ENCODE measurements at regions not wholly inside any gene's neighbourhood (a gene's known extent, or its start where the extent isn't known, plus 50 kb on each side); places are given as distances from the start of the nearest gene placed in this dataset.

GRCh38 chr18:77455004-77455403 lies 205.4 kb downstream of the GALR1 start:
- dilution Hi-C loops (cut with MboI; ENCODE audit: extremely low pct_ligation_motif_present, low sequenced_read_pairs), result no loop called here
- no peak overlapping the region for H3K9ac ChIP-seq (ENCODE audit: control insufficient read depth, extremely low read depth, insufficient read depth, low read length)

DNA sequence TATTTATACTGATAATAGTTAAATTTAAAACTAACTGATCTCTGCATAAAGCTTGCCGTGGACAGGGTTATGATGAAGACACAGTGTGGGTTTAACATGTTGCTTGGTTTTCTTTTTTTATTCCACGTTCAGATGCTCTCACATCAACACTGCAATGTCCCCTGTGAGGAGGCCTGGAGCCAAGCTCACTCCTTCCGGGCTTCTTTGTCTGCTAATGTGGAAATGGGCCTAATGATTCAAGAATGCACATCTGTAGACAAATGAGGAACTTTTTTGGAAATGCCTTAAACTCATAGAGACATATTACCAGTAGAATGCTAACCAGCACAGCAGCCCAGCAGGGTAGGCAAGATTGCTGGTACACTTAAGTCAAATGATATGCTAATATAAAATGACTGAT lies 208.0 kb downstream of the GALR1 start:
- H2AFZ ChIP-seq (ENCODE audit: control insufficient read depth, low read length), result no peak overlapping the region
- no peaks in the 10 kb centered on the region for H3K4me1 ChIP-seq (ENCODE audit: control insufficient read depth, extremely low read depth, insufficient read depth, low read length)
- H3K9me3 ChIP-seq (ENCODE audit: control insufficient read depth, low read depth, low read length), result peaks cover 2% of the 10 kb centered on the region
- H3K36me3 ChIP-seq (ENCODE audit: control insufficient read depth in 2 of 2, extremely low read depth in 1 of 2, insufficient read depth in 2 of 2, low read length in 2 of 2), result no peaks in the 10 kb centered on the region
- H3K9ac ChIP-seq (ENCODE audit: control insufficient read depth, extremely low read depth, insufficient read depth, low read length), result no peak overlapping the region
- FAIRE-seq (no peak), DNase-seq (ENCODE audit: low read depth, low spot score) (no peak)
- no peak overlapping the region for H3K4me3 ChIP-seq (ENCODE audit: control insufficient read depth in 2 of 3, extremely low read depth in 1 of 3, insufficient read depth in 2 of 3, low read depth in 1 of 3, low read length in 3 of 3)
- H3K79me2 ChIP-seq (ENCODE audit: control insufficient read depth, insufficient read depth, low read length), result no peaks in the 10 kb centered on the region
- H3K4me2 ChIP-seq (ENCODE audit: control insufficient read depth, extremely low read depth, insufficient read depth, low read depth, low read length), result no peak overlapping the region
- H3K27ac ChIP-seq (ENCODE audit: control insufficient read depth, insufficient read depth, low read length), result no peak overlapping the region
- H3K9me1 ChIP-seq (ENCODE audit: control insufficient read depth, extremely low read depth, insufficient read depth, low read length), result no peaks in the 10 kb centered on the region
- no peak for TF ChIP-seq CTCF (optimal IDR thresholded peaks at IDR 0.05 in 1 of 3, IDR thresholded peaks at IDR 0.05 in 1 of 3, conservative IDR thresholded peaks at IDR 0.05 in 1 of 3; ENCODE audit: extremely low read depth in 1 of 3, insufficient read depth in 2 of 3, low read length in 3 of 3)
- TF ChIP-seq EZH2 (IDR thresholded peaks at IDR 0.05; ENCODE audit: low read length), result no peak
- H3K27me3 ChIP-seq (ENCODE audit: control insufficient read depth, extremely low read depth, insufficient read depth, low read length), result no peaks in the 10 kb centered on the region
- no peaks in the 10 kb centered on the region for H4K20me1 ChIP-seq (ENCODE audit: control insufficient read depth, extremely low read depth, insufficient read depth, low read length)
- dilution Hi-C loops (cut with MboI; ENCODE audit: extremely low pct_ligation_motif_present, low sequenced_read_pairs), result no loop called here

More at GRCh38 chr18:77455004-77455403, 205.4 kb downstream of the GALR1 start:
- no peak overlapping the region for H3K4me2 ChIP-seq (ENCODE audit: control insufficient read depth, extremely low read depth, insufficient read depth, low read depth, low read length)
- no peak overlapping the region for H3K4me3 ChIP-seq (ENCODE audit: control insufficient read depth in 2 of 3, extremely low read depth in 1 of 3, insufficient read depth in 2 of 3, low read depth in 1 of 3, low read length in 3 of 3)
- no peak overlapping the region for H2AFZ ChIP-seq (ENCODE audit: control insufficient read depth, low read length)
- H3K27me3 ChIP-seq (ENCODE audit: control insufficient read depth, extremely low read depth, insufficient read depth, low read length), result no peaks in the 10 kb centered on the region
- H3K36me3 ChIP-seq (ENCODE audit: control insufficient read depth in 2 of 2, extremely low read depth in 1 of 2, insufficient read depth in 2 of 2, low read length in 2 of 2), result no peaks in the 10 kb centered on the region
- H3K79me2 ChIP-seq (ENCODE audit: control insufficient read depth, insufficient read depth, low read length), result no peaks in the 10 kb centered on the region
- H3K9me3 ChIP-seq (ENCODE audit: control insufficient read depth, low read depth, low read length), result peaks cover 2% of the 10 kb centered on the region
- no peak for FAIRE-seq
- TF ChIP-seq CTCF (optimal IDR thresholded peaks at IDR 0.05 in 1 of 3, IDR thresholded peaks at IDR 0.05 in 1 of 3, conservative IDR thresholded peaks at IDR 0.05 in 1 of 3; ENCODE audit: extremely low read depth in 1 of 3, insufficient read depth in 2 of 3, low read length in 3 of 3) (no peak), EZH2 (IDR thresholded peaks at IDR 0.05; ENCODE audit: low read length) (no peak)
- H3K4me1 ChIP-seq (ENCODE audit: control insufficient read depth, extremely low read depth, insufficient read depth, low read length), result no peaks in the 10 kb centered on the region
- no peaks in the 10 kb centered on the region for H3K9me1 ChIP-seq (ENCODE audit: control insufficient read depth, extremely low read depth, insufficient read depth, low read length)
- no peaks in the 10 kb centered on the region for H4K20me1 ChIP-seq (ENCODE audit: control insufficient read depth, extremely low read depth, insufficient read depth, low read length)
- no peak overlapping the region for H3K27ac ChIP-seq (ENCODE audit: control insufficient read depth, insufficient read depth, low read length)
- no peak for DNase-seq (ENCODE audit: low read depth, low spot score)

Data from keratinocyte (primary cell).